ENCODE measurements at regions not wholly inside any gene's neighbourhood (a gene's known extent, or its start where the extent isn't known, plus 50 kb on each side); places are given as distances from the start of the nearest gene placed in this dataset.
A peak's percentile ranks its signal among the peaks of the same experiment; 100 is the strongest.
"Not testable (repeated sequence)": the region's sequence is repeated elsewhere in the genome, so short reads cannot be mapped to it uniquely, and the experiment has no call there.

DNA sequence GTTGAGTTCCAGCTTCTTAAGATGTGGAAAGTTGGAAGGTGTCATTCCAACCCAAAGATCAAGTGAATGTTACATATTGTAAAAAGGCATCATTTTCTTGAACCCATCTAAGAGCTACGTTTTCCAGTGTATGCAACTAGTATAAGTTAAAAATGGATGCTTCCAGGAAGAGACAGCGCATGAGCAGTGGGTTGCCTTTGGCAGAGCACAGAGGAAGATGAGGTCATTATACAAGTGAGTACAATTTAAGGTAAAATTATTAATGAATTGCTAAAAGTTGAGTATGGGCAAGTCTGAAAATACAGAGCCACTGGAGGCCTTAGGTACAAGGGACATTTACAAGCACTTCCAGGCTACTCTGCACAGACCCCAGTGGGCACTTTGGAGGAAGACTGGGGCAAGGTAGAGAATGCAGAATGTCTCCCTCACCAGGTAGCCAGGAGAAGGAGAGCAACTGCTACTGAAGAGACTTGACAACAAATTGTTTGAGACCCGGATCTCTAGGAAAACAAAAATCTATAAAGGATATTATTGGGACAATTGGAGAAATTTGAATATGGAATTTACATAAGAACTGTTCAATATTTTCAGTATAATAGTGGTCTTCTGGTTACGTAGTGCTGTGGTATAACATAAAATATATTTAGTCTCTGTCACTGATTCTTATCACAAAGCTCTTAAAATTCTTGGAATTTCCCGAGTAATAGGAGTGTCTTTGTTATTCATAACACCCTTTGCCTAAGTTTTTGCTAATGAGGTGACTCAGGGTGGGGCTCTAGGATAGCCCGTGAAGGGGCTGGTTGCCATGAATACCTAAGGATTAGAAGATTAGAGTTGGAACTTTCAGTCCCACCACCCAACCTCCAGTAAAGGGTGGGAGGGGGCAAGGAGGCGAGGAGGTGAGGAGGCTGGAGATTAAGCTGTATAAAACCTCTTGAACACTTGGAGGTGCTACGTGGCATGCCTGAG lies 129.9 kb upstream of the FER start:
- 73 to 85% (median 78%) methylated on average over 8 of the region's 8 CpGs for WGBS, 3 donors
- no peak overlapping the region for H3K27ac ChIP-seq (ENCODE audit: low read depth, low read length)

DNA sequence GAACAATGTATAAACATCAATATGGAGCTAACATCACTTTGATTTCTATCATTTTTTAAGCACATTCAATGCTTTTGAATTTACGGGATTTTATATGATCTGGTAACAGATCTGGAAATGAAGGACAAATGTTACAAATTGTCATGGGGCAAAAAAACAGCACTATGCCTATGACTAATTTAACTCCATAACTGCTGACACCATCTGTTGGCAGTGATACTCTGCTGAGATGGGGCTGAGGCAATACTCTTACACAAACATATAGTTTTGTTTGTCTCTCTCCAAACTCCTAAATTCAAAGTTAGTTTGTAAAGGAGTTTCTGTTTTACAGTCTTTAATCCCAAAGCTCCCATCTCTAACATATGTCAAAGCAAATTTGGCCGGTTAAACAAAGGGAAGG lies 132.5 kb upstream of the FER start:
- 48 to 74% (median 70%) methylated on average over 2 of the region's 2 CpGs for WGBS, 3 donors

DNA sequence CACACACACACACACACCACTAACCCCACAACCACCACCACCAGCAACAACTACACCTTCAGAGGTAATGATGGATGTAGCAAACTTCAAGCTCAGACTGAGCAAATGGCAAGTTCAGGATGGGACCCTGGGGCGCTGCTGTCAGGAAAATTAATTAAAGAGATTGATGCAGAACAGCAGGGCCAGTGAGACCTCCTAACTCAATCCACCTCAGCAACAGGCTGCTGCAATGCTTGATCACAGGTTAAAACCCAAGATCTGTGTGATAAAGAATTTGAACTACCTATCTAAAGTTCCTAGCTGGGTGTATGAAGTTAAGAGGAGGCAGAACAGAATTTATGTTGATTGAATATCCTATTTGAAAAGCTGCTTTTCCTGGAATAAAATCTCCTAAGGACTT lies 140.3 kb upstream of the FER start:
- H3K27ac ChIP-seq (ENCODE audit: low read depth, low read length), result no peak overlapping the region
- WGBS, 3 donors, result 52 to 86% (median 78%) methylated on average over 1 of the region's 1 CpG

More for the DNA sequence above, 132.5 kb upstream of the FER start:
- no peak overlapping the region for H3K27ac ChIP-seq (ENCODE audit: low read depth, low read length)

DNA sequence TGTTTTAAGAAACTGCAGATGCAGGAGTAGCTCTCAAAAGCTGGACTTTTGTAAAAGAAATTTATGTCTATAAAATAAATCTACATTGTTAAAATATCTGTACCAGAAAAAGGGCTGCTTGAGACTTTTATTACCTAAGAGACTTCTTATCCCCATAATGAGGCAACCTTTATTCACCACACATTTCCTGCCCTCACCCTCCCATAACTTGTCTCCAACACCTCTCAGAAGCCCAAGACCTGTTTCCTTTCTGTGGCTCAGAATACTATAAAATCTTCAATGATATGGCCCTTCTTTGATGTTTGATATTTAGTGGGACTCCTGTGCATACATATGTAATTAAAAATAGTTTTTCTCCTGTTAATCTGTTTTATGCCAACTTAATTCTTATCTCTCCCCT lies 141.5 kb upstream of the FER start:
- no peak overlapping the region for H3K27ac ChIP-seq (ENCODE audit: low read depth, low read length)

DNA sequence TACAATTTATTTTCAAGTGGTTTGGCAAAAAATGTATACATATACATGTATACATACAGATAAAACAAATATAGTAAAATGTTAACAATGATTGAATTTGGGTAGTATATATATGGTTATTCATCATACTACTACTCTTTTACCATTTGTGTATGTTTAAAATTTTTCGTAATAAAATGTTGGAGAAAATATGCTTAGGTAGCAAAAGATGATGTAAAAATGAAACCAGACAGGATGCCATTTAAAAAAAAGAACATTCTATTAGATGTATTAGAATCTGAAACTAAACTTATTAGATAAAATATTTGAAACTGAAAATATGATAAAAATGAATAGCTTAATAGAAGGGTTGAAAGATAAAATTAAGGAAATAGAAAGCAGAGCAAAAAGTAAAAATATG lies 144.9 kb upstream of the FER start:
- 0 to 92% (median 39%) methylated on average over 1 of the region's 1 CpG for WGBS, 3 donors
- no peak overlapping the region for H3K27ac ChIP-seq (ENCODE audit: low read depth, low read length)

DNA sequence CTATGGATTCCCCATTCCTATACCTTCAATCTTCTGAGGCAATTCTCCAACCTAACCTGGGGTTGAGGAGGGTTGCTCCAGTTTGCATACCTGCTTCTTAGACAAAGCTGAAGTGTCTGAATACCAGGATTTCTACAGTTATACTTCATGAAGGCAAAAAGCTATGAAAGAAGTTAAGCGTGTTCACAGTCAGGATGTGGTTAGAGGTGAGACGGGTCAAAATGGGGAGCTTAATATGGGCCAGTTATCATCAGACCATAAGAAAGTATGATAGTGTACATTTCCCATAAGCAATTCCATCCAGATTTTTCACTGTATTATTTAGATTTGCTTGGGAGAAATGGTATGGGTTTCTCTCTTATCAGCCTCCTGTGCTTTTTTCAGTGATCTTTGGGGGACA lies 156.9 kb upstream of the FER start:
- no peak overlapping the region for H3K27ac ChIP-seq (ENCODE audit: low read depth, low read length)
- WGBS, 3 donors, result 77 to 86% (median 86%) methylated on average over 2 of the region's 2 CpGs

DNA sequence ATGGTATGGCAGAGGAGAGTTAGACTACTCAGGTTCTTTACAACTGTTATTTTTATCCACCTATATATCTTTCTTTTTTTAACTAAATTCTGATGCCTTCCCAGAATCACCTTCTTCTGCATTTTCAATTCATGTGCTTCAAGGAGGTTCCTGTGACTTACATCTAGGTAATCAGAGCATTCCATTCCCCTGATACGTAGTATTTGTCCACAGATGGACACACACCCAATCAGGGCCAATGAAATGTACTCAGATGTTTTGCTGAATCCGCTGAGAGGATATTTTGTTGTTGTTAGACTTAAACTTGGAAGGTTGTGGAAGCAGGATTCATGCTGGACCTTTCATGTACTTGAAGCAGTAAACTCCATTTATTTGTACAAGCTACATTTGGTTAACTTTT lies 159.4 kb upstream of the FER start:
- no peak overlapping the region for H3K27ac ChIP-seq (ENCODE audit: low read depth, low read length)
- WGBS, 3 donors, result 84 to 87% (median 86%) methylated on average over 2 of the region's 2 CpGs

DNA sequence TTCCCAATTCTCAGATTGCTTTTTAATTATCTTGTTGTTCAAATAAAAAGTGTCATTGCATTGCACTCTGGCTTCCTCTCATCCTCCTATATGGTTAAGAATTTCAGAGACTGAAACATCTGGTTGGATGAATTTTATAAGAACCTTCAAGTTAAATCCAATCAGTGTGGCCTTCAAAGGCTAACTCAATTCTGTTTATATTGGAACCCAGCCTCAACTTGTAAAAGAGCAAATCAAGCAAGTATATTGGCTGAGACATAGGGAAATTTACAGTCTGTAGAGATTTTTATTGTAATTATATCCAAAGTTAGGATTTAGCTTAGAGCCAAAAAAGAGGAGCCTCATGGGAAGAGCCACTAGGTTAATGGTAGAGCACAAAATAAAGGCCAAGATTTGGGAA lies 159.9 kb upstream of the FER start:
- H3K27ac ChIP-seq (ENCODE audit: low read depth, low read length), result no peak overlapping the region

DNA sequence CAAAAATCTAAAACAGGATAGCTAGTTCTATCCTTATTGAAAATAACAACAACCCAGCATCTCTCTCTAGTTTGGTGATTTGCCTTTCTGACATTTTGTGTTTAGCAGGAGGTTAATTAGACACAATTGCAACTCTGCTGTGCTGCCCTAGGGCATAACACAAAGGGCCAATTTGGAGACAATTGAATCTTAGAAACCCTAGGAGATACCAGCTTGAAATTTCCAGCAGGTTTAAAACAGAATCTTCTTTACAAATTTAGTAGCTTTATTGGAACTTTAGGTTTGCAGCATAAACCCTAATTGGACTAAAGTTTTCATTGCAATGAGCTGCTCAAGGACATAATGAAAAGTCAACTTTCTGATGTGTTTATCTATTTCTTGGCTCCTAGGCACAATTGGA lies 166.7 kb upstream of the FER start:
- H3K27ac ChIP-seq (ENCODE audit: low read depth, low read length), result no peak overlapping the region

DNA sequence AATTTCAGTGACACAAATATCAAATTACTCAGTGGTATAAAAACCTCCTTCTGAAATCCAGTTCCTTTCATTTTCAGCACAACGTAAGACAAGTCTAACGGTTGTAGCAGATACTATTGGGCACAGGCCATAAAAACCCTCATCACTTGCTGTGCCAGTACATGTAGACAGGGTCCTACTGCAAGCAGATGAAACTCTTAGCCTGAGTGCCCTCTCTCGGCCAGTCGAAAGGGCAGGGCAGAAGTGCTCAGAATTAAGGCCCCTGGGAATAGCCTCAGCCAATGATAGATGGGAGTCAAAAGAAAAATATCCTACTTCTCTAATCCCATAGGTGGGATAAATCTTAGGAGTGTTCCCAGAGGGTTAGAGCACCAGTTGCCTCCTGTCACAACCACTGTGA lies 168.5 kb upstream of the FER start:
- no peak overlapping the region for H3K27ac ChIP-seq (ENCODE audit: low read depth, low read length)
- WGBS, 3 donors, result 56 to 69% (median 56%) methylated on average over 4 of the region's 4 CpGs

DNA sequence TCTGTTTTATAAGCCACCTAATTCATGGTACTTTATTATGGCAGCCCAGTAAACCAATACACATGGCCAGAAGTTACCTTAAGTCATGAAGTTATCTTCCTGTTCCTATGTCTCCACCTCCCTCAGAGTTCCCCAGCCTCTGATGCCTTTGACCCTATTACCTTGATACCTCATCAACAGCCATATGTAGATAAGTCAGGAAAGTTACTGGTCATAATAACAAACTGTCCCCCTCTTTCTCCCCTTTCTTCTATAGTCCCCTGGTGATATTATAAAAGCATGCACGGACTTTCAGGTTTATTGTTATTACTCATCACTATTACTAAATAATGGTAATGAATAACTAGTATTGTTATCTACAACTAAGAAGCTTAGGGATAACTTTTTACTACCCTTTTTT lies 168.9 kb upstream of the FER start:
- H3K27ac ChIP-seq (ENCODE audit: low read depth, low read length), result no peak overlapping the region
- 88 to 92% (median 91%) methylated on average over 1 of the region's 1 CpG for WGBS, 3 donors

DNA sequence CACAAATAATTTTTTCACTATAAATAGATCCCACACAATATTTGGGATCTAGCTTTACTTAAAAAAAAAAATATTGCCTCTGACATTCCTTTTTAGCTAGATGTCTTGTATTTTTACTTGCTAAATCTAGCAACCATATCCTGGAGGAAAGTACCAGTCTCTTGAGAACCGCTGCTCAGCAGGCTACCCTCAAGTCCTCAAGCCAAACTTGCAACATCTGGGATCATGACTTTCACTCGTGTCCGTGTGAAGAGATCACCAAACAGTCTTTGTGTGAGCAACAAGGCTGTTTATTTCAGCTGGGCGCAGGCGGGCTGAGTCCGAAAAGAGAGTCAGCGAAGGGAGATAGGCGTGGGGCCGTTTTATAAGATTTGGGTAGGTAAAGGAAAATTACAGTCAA lies 180.3 kb upstream of the FER start:
- no peak overlapping the region for H3K27ac ChIP-seq (ENCODE audit: low read depth, low read length)
- 79 to 83% (median 83%) methylated on average over 9 of the region's 9 CpGs for WGBS, 3 donors

DNA sequence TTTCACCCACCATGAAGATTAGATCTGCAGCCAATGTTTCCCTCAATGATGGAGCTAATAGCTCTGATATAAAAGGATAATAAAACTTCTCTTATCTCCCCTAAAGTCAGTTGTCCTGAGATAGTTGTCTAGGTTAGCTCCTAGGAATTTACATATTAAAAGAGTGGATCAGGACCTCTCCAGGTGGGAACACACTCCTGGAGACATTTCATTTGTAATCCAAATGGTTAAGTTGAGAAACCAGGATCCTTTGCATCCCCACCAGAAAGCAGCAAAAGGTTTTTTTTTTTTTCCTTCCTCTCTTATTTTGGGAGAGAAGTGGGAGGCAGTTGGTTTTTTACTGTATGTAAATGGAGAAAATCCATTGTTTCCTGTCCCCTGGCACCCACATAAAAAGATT lies 182.5 kb upstream of the FBXL17 start:
- no peak overlapping the region for H3K27ac ChIP-seq (ENCODE audit: low read depth, low read length)

DNA sequence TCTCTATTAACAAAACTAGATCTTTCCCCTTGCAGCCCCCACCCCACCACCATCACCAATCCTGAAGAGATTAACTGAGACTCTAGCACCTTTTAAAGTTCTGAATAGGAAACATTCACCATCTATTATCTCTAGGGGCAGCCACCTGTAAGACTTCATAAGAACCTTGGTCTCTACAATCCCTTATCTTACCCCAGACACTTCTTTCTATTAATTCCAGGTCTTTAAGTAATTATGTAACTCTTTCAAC lies 180.2 kb upstream of the FBXL17 start:
- H3K27ac ChIP-seq (ENCODE audit: low read depth, low read length), result no peak overlapping the region

DNA sequence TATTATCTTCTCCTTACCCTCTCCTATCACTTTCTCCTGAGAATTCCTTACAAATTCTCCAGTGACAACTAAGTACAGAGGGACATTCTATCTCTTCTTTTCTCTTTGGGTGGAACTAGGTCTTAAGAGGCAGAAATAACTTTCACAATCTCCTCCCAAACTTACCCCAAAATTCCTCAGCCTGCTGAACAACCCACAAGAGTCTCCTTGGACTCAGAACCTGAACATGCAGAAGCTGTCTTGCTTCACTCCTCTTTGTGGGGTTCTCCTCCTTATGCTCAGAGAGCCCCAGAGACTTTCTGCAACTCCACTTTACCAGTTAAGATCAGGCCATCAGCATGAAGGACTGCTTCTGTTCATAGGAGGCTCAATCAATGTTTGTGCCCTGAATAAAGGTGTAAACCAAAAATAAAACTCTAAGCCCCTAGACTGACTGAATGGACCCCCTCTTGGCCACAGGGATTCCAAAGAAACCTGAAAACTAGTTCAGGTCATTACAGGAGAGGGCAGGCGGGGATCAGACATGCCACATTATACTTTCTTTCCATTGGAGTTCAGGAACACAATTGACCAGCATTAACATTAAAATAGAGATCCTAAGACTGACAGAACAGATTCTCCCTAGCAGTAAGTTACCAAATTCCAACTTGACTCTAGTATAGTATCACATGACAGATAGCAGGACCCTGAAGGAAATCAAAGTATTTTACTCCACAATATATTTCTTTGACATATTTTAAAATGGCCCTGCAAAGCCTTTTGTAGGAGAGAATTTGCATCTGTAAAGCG lies 179.7 kb upstream of the FBXL17 start:
- no peak overlapping the region for H3K27ac ChIP-seq (ENCODE audit: low read depth, low read length)
- WGBS, 3 donors, result 88 to 94% (median 91%) methylated on average over 2 of the region's 2 CpGs

DNA sequence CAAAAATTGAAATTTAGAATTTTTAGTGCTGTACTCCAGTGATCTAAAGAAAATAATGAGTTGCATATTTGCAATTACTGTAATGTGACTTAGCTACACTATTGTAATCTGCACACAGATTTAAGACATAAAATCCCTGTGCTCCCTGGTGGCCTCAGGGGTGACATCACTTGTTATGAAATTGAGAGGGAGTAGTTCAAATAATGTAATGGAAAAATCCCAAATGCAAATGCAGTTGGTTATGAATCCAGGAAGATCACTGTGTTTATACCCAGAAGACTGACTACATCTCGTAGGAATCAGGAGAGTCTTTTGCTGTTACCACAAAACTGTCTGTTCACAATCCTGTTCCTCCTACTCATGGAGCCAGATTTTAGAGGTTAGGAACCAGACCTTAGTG lies 178.7 kb upstream of the FBXL17 start:
- WGBS, 3 donors, result 60 to 78% (median 62%) methylated on average over 1 of the region's 1 CpG
- H3K27ac ChIP-seq (ENCODE audit: low read depth, low read length), result peak overlapping the region; percentile 48

DNA sequence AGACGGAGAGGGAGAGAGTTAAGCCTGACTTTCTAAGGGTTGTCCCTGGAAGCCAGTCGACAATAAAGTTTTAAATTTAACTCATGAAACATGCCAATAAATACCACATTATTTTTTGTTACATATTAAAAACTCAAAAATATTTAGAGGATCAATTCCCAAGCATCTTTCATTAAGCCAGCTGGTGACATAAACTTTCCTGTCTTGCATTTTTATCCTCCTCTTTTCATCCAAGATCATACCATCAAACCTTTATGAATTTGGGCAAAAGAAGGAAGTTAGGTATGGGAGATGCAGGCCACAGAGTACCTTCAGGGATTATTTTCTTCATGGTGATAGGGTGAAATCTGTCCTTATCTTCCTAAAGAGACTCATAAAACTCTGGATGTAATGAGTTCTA lies 178.3 kb upstream of the FBXL17 start:
- 49 to 80% (median 75%) methylated on average over 2 of the region's 2 CpGs for WGBS, 3 donors
- no peak overlapping the region for H3K27ac ChIP-seq (ENCODE audit: low read depth, low read length)

DNA sequence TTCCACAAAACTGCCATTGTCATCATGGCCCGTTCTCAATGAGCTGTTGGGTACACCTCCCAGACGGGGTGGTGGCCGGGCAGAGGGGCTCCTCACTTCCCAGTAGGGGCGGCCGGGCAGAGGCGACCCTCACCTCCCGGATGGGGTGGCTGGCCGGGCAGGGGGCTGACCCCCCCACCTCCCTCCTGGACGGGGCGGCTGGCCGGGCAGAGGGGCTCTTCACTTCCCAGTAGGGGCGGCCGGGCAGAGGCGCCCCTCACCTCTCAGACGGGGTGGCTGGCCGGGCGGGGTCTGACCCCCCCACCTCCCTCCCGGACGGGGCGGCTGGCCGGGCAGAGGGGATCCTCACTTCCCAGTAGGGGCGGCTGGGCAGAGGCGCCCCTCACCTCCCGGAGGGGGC lies 176.9 kb upstream of the FBXL17 start:
- WGBS, 3 donors, result 93 to 97% (median 94%) methylated on average over 7 to 14 of the region's 24 CpGs

DNA sequence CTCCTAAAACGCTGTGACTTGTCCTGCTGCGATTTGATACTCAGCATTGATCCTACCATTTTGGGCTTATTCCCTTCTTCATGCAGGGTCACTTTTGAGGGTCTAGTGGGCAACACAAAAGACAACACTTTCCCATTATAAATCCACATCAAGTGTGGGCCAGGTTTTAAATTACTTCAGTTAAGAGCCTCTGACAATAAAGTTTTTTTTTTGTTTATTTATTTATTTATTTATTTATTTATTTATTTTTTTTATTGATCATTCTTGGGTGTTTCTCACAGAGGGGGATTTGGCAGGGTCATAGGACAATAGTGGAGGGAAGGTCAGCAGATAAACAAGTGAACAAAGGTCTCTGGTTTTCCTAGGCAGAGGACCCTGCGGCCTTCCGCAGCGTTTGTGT lies 176.2 kb upstream of the FBXL17 start:
- WGBS, 3 donors, result 92 to 97% (median 96%) methylated on average over 2 of the region's 5 CpGs
- H3K27ac ChIP-seq (ENCODE audit: low read depth, low read length), result not testable (repeated sequence)

More for the DNA sequence above, 176.9 kb upstream of the FBXL17 start:
- H3K27ac ChIP-seq (ENCODE audit: low read depth, low read length), result not testable (repeated sequence)

DNA sequence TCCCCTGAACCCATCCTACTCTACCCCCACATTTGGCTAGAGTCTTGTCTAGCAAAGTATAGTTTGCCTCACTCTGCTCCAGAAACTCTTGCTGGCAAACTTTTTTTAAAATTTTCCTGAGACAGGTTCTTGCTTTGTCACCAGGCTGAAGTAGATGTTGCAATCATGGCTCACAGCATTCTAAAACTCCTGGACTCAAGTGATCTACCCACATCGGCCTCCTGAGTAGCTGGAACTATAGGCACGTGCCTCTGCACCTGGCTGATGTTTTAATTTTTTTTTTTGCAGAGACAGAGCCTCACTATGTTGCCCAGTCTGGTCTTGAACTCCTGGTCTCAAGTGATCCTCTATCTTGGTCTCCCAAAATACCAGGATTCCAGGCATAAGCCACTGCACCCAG lies 175.8 kb upstream of the FBXL17 start:
- H3K27ac ChIP-seq (ENCODE audit: low read depth, low read length), result no peak overlapping the region
- WGBS, 3 donors, result 80 to 89% (median 85%) methylated on average over 2 of the region's 2 CpGs
